ENCODE measurements at regions not wholly inside any gene's neighbourhood (a gene's known extent, or its start where the extent isn't known, plus 50 kb on each side); places are given as distances from the start of the nearest gene placed in this dataset.
A peak's percentile ranks its signal among the peaks of the same experiment; 100 is the strongest.

DNA sequence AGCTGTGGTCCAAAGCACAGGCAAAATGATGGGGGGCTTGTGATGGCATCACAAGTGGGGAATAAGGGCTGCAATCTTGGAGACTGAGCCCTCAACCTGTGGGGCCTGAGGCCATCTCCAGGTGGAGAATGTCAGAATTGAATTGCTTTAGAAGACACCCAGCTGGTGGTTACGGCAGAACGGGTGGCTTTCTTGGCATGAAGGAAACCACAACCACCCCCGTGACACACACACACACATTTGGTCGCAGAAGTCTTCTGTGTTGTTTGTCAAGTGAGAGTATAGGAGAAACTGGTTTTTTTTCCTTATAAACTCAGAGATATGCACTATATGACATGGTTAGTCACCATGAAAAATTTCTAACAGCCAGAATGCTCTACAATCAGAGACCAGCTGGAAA, 139.5 kb upstream of the CDH4 start:
- DNase-seq (ENCODE audit: low spot score): no peak
- in situ Hi-C loops (cut with HindIII; ENCODE audit: low sequenced_read_pairs): no loop called here

DNA sequence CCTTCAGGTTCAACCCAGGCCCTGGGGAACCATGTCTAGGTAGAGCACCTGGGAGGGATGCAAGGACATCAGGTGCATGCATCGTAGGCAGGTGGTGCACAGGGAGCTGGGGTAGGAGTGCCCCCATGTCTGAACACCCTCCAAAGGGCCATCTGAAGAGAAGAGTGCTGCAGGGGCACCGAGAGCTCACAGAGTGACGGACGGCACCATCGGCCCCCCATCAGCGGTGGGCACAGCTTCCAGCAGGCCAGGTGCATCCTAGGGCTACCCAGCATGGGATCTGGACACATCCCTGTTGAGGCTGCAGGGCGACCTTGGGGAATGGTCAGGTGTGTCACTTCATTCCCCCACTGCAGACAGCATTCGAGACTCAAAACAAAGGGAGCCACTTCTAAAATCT, 138.3 kb upstream of the CDH4 start:
- in situ Hi-C loops (cut with HindIII; ENCODE audit: low sequenced_read_pairs): no loop called here
- DNase-seq (ENCODE audit: low spot score): no peak

DNA sequence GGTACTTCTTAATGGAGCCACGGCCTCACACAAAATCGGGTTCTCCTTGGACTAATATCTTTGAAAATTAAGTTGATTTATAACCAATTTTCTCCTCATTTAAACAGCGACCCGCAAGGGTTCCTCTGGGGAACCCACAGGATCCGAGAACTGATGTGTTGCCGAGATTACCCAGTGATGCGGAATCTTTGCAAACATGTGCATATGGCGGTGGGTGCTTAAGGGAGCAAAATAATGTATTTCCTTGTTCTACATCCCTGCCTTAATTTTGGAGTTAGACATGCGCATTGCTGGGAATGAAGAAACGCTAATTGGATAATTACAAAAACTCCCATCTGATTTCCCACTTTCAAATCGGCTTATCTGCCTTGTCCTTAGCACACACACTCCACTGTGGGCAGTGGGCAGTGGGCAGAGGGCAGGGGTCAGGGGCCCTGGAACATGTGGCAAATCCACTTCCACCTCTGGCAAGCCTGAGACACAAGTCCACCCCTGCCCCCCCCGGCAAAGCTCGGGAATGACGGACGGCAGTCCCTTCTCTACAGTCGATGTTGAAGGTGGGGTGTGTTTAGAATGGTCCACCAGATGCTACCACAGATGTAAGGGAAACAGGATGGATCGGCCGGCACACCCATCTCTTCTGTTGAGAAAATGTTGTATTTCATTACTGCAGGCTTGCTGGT, 137.4 kb upstream of the CDH4 start:
- in situ Hi-C loops (cut with HindIII; ENCODE audit: low sequenced_read_pairs): no loop called here
- no peak for DNase-seq (ENCODE audit: low spot score)

DNA sequence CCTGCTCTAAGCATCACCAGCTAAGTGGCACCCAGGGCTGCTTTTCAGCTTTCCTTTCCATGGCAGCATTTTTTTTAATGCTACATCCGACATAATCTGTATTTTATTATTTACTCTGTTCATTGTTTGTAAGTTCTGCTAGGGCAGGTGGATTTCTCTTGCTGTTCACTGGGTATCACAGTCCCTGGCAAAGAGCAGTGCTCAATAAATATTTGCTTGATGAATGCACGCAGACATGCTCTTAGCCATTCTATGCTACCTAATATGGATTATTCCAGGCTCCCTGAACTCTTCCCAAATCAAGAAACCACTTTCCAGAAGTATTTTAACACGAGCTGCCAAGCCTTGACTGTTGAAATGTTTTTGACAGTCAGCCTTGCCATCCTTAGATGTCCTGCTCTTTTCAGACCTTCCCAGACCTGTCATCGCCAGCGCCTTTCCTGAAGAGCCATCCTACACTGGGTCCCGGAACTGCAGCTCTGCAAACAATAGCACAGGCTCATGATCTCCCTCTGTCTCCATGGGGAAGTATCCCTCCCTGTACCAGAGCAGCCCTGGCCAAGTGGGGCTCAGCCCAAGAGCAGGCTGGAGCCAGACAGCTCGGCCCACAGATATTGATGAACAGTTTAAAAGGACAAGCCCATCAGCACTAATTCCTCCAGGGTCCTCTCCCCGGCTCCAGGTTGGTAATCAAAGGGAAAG, 136.5 kb upstream of the CDH4 start:
- in situ Hi-C loops (cut with HindIII; ENCODE audit: low sequenced_read_pairs): no loop called here
- DNase-seq (ENCODE audit: low spot score): no peak

DNA sequence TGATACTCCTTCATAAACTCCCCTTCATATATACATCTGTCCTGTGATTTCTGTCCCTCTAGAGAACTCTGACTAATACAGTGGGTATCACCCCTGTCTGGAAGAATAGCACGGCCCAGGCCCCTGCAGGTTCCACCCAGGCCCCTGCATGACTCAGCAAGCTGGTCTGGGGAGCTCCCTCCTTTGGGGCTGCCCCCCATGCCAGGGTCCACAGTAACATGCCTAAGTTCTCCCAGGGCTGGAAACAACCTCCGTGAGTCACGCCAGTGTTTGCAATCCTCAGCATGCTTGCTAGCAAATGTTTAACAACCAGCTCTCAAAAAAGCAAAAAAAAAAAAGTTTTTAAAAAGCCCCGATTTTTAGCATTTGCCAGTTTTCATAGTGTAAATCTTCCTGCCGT, 134.3 kb upstream of the CDH4 start:
- in situ Hi-C loops (cut with HindIII; ENCODE audit: low sequenced_read_pairs): no loop called here
- no peak for DNase-seq (ENCODE audit: low spot score)

DNA sequence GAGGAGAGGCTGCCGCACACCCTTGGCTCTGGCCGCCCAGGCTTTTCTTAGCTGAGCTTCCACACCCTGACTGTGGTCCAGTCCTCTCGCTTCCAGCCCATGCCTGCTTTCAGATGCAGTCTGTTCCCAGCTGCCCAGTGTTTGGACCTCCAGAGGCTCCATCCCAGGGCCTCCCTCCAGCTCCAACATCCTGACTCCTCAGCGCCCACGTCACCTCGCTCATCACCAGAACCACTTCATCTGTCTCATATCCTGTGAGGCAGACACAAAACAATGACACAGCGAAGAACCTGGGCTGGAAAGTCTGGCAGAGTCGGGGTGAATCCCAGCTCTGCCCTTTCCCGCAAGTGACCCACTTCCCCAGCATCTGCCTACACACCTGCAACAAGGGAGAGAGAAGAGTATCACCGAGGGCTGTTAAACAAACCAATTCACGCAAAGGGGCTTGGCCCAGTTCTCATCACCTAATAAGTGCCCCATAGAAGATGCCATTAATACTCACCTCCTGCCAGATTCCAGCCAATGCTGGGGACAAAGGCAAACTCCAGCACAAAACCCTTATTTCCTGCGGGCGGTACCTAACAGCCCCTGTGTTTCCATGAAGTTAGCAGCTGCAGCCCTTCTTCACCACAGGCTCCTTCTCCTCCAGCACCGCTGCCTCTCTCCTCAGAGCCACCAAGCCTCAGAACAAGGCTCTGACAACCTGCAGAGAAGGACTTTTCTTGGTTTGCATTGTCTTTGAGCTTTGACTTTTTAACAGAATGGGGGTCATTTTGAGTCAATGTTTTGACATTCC, 133.4 kb upstream of the CDH4 start:
- in situ Hi-C loops (cut with HindIII; ENCODE audit: low sequenced_read_pairs): no loop called here
- no peak for DNase-seq (ENCODE audit: low spot score)

DNA sequence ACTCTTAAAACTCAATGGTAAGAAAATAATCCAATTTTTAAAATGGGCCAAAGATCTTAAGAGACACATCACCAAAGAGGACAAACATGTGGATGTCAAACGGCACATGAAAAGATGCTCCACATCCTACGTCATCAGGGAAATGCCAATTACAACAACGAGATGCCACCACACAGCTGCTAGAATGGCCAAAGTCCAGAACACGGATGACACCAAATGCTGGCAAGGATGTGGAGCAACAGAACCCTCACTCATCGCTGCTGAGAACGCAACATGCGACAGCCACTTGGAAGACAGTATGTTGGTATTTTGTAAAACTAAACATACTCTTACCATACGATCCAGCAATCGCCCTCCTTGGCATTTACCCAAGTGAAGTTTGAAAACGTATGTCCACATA, 132.8 kb upstream of the CDH4 start:
- no peak for DNase-seq (ENCODE audit: low spot score)
- in situ Hi-C loops (cut with HindIII; ENCODE audit: low sequenced_read_pairs): no loop called here

DNA sequence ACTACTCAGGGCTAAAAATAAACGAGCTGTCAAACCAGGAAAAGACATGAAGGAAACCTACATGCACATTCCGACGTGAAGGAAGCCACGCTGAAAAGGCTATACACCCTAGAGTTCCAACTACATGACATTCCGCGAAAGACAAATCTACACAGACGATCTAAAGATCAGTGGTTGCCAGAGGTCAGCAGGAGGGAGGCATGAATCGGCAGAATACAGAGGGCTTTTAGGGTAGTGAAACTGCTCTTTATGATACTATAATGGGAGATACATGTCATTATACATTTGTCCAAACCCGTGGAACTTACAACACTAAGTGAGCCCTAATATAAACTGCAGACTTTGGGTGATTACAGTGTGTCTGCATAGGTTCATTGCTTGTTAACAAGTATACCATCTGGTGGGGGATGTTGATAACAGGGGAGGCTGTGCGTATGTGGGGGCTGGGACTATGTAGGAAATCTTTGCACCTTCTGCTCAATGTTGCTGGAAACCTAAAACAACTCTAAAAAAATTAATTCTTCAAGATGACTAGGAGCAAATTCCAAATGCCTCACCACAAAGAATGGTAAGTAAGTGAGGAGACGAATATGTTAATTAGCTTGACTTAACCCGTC, 132.2 kb upstream of the CDH4 start:
- DNase-seq (ENCODE audit: low spot score): no peak
- in situ Hi-C loops (cut with HindIII; ENCODE audit: low sequenced_read_pairs): no loop called here

DNA sequence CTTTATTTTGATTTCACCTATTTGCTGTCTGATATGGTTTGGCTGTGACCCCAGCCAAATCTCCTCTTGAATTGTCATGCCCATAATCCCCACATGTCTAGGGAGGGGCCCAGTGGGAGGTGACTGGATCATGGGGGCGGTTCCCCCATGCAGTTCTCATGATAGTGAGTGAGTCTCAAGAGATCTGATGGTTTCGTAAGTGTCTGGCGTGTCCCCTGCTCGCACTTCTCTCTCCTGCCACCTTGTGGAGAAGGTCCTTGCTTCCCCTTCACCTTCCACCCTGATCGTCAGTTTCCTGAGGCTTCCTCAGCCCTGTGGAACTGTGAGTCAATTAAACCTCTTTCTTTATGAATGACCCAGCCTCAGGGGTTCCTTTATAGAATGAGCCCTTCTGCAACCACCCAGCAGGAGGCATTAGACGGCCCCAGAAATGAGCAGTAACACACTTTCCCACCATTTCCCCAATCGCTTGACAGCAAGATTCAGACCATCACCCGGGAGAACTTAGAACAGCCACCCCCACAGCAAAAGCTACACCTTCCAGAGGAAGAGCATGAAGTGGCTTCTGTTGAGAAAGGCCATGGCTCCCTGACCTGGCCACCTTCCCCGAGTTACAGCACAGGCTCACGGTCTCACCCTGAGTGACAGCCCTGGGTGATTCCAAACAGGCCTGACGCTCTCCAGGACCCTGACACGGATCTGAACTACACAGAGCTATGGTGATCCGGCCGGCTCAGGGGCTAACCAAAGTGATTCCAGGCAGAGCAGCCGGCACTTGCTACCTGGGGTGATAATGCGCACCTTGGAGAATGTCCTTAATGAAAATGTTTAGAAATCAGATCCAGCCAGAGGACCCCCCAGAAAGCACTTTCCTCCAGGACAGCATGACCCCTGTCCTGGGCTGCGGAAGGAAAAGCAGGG, 131.2 kb upstream of the CDH4 start:
- in situ Hi-C loops (cut with HindIII; ENCODE audit: low sequenced_read_pairs): no loop called here
- DNase-seq (ENCODE audit: low spot score): peak; percentile 26

DNA sequence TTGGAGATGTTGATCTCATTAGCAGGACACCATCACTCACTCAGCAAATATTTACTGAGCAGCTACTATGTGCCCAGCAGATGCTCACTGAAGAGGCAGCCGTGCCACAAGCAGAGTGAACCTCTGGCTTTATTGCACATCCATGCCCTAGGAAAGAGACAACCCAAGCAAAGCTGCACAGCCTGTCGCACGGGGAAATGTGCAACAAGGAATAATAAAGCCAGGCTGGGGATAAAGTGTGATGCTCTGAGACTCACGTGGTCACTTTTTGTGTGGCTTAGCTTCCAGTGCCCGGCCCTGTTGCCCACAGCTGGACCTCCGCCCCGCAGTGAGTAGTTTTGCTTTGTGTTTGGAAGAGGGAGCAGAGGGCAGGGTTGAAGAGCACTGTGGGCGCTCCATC, 130.4 kb upstream of the CDH4 start:
- no peak for DNase-seq (ENCODE audit: low spot score)
- in situ Hi-C loops (cut with HindIII; ENCODE audit: low sequenced_read_pairs): no loop called here

DNA sequence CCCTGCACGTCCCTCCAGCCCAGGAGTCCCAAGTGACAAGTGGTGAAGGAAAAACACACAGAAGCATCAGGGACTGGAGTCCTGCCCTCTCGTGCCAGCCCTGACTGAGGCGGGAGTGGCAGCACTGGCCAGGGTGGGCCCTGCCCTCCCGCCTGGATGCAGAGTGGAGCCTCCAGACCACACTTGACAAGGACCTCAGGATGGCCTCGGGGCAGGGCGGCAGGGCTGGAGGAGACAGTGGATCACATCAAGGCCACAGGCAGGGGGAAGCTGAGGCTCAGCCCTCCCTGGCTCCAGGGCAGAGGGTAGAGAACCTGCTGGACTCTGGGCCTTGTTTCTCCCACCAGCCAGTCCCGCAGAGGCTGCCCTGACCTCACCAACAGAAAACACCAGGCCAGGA, 128.8 kb upstream of the CDH4 start:
- in situ Hi-C loops (cut with HindIII; ENCODE audit: low sequenced_read_pairs): no loop called here
- DNase-seq (ENCODE audit: low spot score): no peak

DNA sequence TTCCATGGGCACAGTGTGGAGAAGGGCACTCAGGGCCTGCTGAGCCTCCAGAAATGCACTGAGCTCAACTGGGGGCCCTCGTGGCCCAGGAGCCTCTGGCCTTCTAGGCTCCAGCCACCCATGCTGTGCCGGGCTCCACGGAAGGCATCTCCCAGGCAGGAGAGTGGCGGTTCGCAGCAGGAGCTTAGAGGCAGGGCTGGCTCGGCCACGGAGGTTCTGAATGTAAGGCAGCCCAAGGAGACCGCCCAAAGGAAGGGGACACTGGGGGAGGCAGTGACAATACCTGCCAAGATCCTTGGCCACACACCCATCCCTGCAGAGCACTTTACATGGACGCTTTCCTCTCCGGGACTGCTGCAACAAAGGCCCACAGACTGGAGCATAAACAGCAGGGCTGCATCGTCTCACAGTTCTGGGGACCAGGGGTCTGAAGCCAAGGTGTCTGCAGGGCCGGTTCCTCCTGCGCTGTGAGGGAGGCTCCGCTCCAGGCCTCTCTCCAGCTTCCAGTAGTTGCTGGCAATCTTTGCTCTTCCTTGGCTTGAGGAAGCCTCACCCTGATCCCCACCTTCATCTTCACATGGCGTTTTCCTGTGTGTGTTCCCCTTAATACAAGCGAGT, 128.2 kb upstream of the CDH4 start:
- in situ Hi-C loops (cut with HindIII; ENCODE audit: low sequenced_read_pairs): no loop called here
- no peak for DNase-seq (ENCODE audit: low spot score)

DNA sequence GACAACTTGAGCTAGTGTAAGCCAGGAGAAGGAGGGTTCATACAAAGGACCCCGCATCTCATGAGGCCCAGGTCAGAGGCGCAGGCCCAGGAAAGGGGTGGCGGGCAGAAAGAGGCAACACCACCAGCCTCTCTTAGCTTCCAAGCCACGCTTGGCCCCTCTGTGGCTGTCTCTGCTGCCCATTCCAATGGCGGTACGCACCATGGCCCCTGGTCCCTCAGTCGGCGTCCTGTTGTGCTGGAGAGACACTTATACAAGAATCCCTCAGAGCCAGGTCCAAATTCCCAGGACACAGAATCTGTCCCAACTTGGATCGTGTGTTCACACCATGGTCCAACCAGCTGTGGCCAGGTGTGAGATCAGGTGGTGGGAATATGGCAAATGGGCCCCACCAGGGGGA, 127.0 kb upstream of the CDH4 start:
- in situ Hi-C loops (cut with HindIII; ENCODE audit: low sequenced_read_pairs): no loop called here
- DNase-seq (ENCODE audit: low spot score): no peak

DNA sequence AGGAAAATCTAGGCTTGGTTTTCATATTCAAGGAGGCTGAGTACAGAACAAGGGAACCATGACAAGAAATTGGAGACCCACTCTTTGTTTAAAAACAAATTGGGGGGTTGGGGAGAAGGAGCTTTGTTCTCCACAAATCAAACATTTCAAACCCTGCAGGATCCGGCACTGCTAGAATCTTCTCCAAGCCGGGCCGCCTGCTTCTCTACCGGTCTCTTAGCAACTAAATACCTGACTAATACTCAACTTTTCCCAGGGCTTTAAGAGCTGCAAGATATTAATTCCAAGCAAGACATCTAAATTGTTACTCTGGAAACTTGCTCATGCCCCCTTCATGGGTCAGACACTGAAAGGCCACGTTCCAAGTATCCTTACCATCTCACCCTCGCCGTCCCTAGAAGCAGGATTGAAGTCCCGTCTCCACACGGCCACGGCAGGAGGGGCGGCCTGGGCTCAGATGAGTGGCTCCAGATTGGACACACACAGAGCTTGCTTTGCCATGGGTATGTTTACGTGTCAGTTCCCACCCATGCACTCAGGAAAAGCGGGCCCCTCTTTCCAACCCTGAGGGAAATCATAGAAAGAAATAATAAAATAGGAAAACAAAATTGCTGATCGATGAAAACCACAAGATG, 126.4 kb upstream of the CDH4 start:
- in situ Hi-C loops (cut with HindIII; ENCODE audit: low sequenced_read_pairs): no loop called here
- DNase-seq (ENCODE audit: low spot score): no peak

DNA sequence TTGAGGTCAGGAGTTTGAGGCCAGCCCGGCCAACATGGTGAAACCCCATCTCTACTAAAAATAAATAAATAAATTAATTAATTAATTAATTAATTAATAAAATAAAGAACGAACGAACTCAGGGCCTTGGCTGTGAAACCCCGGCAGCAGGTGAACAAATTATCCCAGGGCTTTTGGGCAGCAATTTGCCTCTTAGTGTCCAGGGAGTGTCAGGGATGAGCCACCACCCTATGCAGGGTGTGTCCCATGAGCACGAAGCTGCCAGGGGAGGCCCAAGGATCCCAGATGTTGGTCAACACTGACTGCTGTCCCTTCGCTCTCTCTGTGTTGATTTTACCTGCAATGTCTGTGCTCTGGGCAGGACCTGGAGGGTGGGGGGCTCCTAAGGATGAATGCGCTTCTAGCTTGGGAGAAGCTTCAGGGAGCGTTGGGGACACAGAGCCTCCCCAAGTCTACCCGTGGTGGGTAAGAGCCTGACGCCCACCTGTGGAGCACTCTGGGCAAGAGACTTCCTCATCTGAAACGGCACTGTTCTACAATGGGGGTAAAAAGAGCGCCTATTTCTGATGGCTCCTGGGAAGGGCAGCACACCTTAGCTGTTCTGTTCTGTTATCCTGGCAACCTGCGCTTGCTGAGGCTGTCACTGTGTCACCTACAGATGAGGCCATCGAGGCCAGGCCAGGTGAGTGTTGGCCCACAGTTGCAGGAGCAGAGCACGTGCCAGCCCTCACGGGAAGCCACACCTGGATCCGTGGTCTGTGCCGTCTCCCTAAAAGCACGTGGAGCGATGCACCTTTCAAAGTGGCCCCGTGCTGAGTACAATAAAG, 125.5 kb upstream of the CDH4 start:
- in situ Hi-C loops (cut with HindIII; ENCODE audit: low sequenced_read_pairs): no loop called here
- no peak for DNase-seq (ENCODE audit: low spot score)

DNA sequence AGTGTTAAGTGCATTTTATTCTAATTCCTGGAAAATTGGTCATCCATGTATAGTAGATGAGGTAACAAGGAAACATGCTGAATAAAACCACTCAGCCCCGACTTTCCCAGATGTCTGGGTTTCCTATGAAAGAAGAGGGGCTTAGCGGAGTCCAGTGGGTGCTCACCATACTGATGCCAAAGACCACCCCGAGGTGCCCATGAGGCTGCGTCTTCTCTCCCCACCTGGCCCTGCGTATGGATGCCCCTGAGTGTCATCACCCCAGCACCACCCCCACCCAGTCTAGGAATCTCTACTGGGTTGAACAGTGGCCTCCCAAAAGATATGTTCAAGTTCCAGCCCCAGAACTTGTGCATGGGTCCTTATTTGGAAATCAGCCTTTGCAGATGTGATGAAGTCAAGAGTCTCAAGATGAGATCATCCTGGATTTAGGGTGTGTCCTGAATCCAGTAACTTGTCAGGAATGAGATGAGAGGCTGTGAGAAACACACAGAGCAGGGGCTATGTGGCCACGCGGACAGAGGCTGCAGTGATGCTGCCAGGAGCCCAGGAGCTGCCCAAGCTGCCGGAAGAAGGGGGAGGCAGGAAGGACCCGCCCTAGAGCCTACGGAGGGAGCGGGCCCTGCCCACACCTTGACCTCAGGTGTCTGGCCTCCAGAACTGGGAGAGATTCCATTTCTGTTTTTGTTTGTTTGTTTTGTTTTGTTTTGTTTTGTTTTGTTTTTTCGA, 124.6 kb upstream of the CDH4 start:
- no peak for DNase-seq (ENCODE audit: low spot score)
- in situ Hi-C loops (cut with HindIII; ENCODE audit: low sequenced_read_pairs): no loop called here
